GM12878 (cell line): ENCODE measurements at regions not wholly inside any gene's neighbourhood (a gene's known extent, or its start where the extent isn't known, plus 50 kb on each side); places are given as distances from the start of the nearest gene placed in this dataset.

Source experiments
- ATAC-seq: fragments of 200-7000 bp; cut with Tn5 transposase; 3 replicates; pipeline ENCODE4 v1.9.1; 2020; ENCODE audit warnings: mild to moderate bottlenecking, moderate library complexity
- BruUV-seq: library from RNA; stranded (reverse); fragments of 400-500 nt; replicated peaks from 2 replicates; lab custom pipeline; 2021; lab: Mats Ljungman, UMichigan
- CTCF ChIA-PET: fragments of 300-600 bp; sonication (Branson Sonifier 250); formaldehyde crosslinking; extraction: SDS; loops from one replicate; lab custom pipeline; 2021; ENCODE audit warnings: inconsistent platforms; lab: Yijun Ruan, JAX
- POLR2A ChIA-PET: fragments of 350-600 bp; formaldehyde crosslinking; extraction: SDS; loops from one replicate; lab custom pipeline; 2021; ENCODE audit warnings: inconsistent platforms; lab: Charles Lee
- RAD21 ChIA-PET: fragments of 300-600 bp; sonication (Branson Sonifier 250); formaldehyde crosslinking; loops from one replicate; lab custom pipeline; 2023; ENCODE audit warnings: antibody characterized with exemption; ENCODE audit not compliant: unreplicated experiment; lab: Charles Lee
- SMC1A ChIA-PET: fragments of 300-600 bp; sonication (Branson Sonifier 250); formaldehyde crosslinking; loops from one replicate; lab custom pipeline; 2023; ENCODE audit not compliant: unreplicated experiment, uncharacterized antibody; lab: Charles Lee
- DNase-seq: peaks from one replicate; pipeline ENCODE4 v3.0.0-alpha.2; 2011; ENCODE audit warnings: low read depth, low spot score
- FAIRE-seq: peaks from 3 replicates; lab custom pipeline; 2011; peaks lifted over from hg19 to GRCh38; lab: Jason Lieb, UNC
- H2AFZ ChIP-seq: 2 replicates; pipeline ENCODE4 v1.6.0; 2011; ENCODE audit warnings: low read depth, low read length, control low read depth; ENCODE audit not compliant: control insufficient read depth
- H3K27ac ChIP-seq: 2 replicates; pipeline ENCODE4 v1.5.1; 2011; ENCODE audit warnings: control low read depth; ENCODE audit not compliant: control insufficient read depth, insufficient read depth
- H3K27me3 ChIP-seq, 2 experiments: replicated peaks in 1 of 2; 2 replicates each; pipeline versions ENCODE4 v1.6.0 to v1.6.1; 2011; ENCODE audit warnings: low read length in 1 of 2; ENCODE audit not compliant: control insufficient read depth in 2 of 2, insufficient read depth in 2 of 2
- H3K36me3 ChIP-seq, 2 experiments: 2 replicates each; pipeline ENCODE4 v1.5.1; 2011; ENCODE audit warnings: low read length in 1 of 2; ENCODE audit not compliant: control insufficient read depth in 2 of 2, insufficient read depth in 2 of 2
- H3K4me1 ChIP-seq: 2 replicates; pipeline ENCODE4 v1.6.1; 2011; ENCODE audit warnings: mild to moderate bottlenecking, low read length, moderate library complexity, mixed read lengths; ENCODE audit not compliant: control insufficient read depth, insufficient read depth
- H3K4me2 ChIP-seq: 2 replicates; pipeline ENCODE4 v1.6.0; 2011; ENCODE audit warnings: control low read depth; ENCODE audit not compliant: control insufficient read depth, insufficient read depth
- H3K4me3 ChIP-seq: fragments of 200-600 bp; sonication (generic); 2 replicates; pipeline ENCODE4 v1.5.1; 2016
- H3K79me2 ChIP-seq: 2 replicates; pipeline ENCODE4 v1.6.0; 2011; ENCODE audit warnings: low read length; ENCODE audit not compliant: control insufficient read depth, insufficient read depth
- H3K9ac ChIP-seq: 2 replicates; pipeline ENCODE4 v1.8.0; 2011; ENCODE audit warnings: low read length, control low read depth, mixed read lengths; ENCODE audit not compliant: control insufficient read depth, insufficient read depth
- H3K9me3 ChIP-seq: replicated peaks from 3 replicates; pipeline ENCODE4 v1.5.1; 2011; ENCODE audit warnings: mild to moderate bottlenecking, low read length; ENCODE audit not compliant: control insufficient read depth, insufficient read depth
- H4K20me1 ChIP-seq: 2 replicates; pipeline ENCODE4 v1.6.0; 2011; ENCODE audit not compliant: control insufficient read depth, insufficient read depth
- BRCA1 ChIP-seq: IDR thresholded peaks from 2 replicates; pipeline ENCODE4 v1.6.1; 2011; ENCODE audit warnings: low read depth, low read length, improper control_type of control experiment
- CEBPZ ChIP-seq: fragments of 150-350 bp; IDR thresholded peaks from 2 replicates; pipeline ENCODE4 v1.6.1; 2016; ENCODE audit warnings: low read depth, low read length
- DPF2 ChIP-seq: fragments of 450-650 bp; IDR thresholded peaks from 2 replicates; pipeline ENCODE4 v1.6.1; 2017; ENCODE audit warnings: mild to moderate bottlenecking
- E2F4 ChIP-seq: IDR thresholded peaks from 2 replicates; pipeline ENCODE4 v1.6.1; 2012; ENCODE audit warnings: low read depth, low read length, improper control_type of control experiment
- ELK1 ChIP-seq: IDR thresholded peaks from 2 replicates; pipeline ENCODE4 v1.6.1; 2012; ENCODE audit warnings: low read depth, low read length, improper control_type of control experiment
- EP300 ChIP-seq, 2 experiments: fragments of 150-350 bp in 1 of 2; IDR thresholded peaks; 2 replicates each; pipeline ENCODE4 v1.6.1; 2011 to 2012; ENCODE audit warnings: low read depth in 2 of 2, low read length in 2 of 2, borderline replicate concordance in 1 of 2, improper control_type of control experiment in 1 of 2, inconsistent platforms in 1 of 2; ENCODE audit not compliant: control insufficient read depth in 1 of 2
- FOS ChIP-seq: IDR thresholded peaks from 3 replicates; pipeline ENCODE4 v1.6.1; 2011; ENCODE audit warnings: borderline replicate concordance; ENCODE audit not compliant: insufficient read length; ENCODE audit errors: extremely low read depth
- GATAD2B ChIP-seq: fragments of 450-650 bp; conservative IDR thresholded peaks from 2 replicates; pipeline ENCODE4 v1.6.1; 2017; ENCODE audit warnings: low read depth, mild to moderate bottlenecking, moderate library complexity
- KLF5 ChIP-seq: fragments of 450-650 bp; IDR thresholded peaks from 2 replicates; pipeline ENCODE4 v1.6.1; 2014; ENCODE audit warnings: mild to moderate bottlenecking; ENCODE audit not compliant: partially characterized antibody
- MAX ChIP-seq: IDR thresholded peaks from 2 replicates; pipeline ENCODE4 v1.6.1; 2012; ENCODE audit warnings: low read depth, low read length, improper control_type of control experiment
- NFIC ChIP-seq: IDR thresholded peaks from 2 replicates; pipeline ENCODE4 v1.6.1; 2012; ENCODE audit warnings: low read depth, mild to moderate bottlenecking, inconsistent platforms, low read length, moderate library complexity
- NFYB ChIP-seq: IDR thresholded peaks from 2 replicates; pipeline ENCODE4 v1.6.1; 2011; ENCODE audit warnings: low read depth, mild to moderate bottlenecking, low read length, improper control_type of control experiment, moderate library complexity; ENCODE audit not compliant: insufficient read depth
- NR2F1 ChIP-seq: fragments of 450-650 bp; conservative IDR thresholded peaks from 2 replicates; pipeline ENCODE4 v1.6.1; 2017; ENCODE audit warnings: mild to moderate bottlenecking
- PKNOX1 ChIP-seq: fragments of 450-650 bp; IDR thresholded peaks from 2 replicates; pipeline ENCODE4 v1.6.1; 2016; ENCODE audit warnings: mild to moderate bottlenecking
- TCF3 ChIP-seq: IDR thresholded peaks from 2 replicates; pipeline ENCODE4 v1.6.1; 2012; ENCODE audit warnings: low read depth, mild to moderate bottlenecking, low read length, borderline replicate concordance; ENCODE audit not compliant: insufficient read depth
- USF2 ChIP-seq: IDR thresholded peaks from 2 replicates; pipeline ENCODE4 v1.6.1; 2011; ENCODE audit warnings: low read depth, low read length, improper control_type of control experiment, borderline replicate concordance
- WGBS: methylation state at CpG from one replicate; pipeline ENCODE4 v1.1.6; 2016; ENCODE audit warnings: low lambda C conversion rate; ENCODE audit not compliant: insufficient replicate concordance, insufficient coverage; ENCODE audit errors: missing lambda C conversion rate; 5-methylcytosine and 5-hydroxymethylcytosine counted together
- in situ Hi-C: fragments of 300-500 bp; cut with MboI; formaldehyde crosslinking; loops from 9 replicates; pipeline ENCODE4 v1.14.3; 2018; ENCODE audit warnings: mixed read lengths
- intact Hi-C: fragments of 100-400 bp; cut with micrococcal nuclease; formaldehyde crosslinking; loops from one replicate; pipeline ENCODE4 v1.14.2; 2022; ENCODE audit not compliant: unreplicated experiment

- TF ChIP-seq PKNOX1 (no peak), E2F4 (no peak), NFYB (no peak), BRCA1 (no peak)
These were observed 288.1 kb upstream of the GPR149 start (continued) for GRCh38 chr3:154718053-154718452.

- no peak for FAIRE-seq
- ATAC-seq: no peak
These were observed 286.2 kb upstream of the GPR149 start for GRCh38 chr3:154716170-154716569.

More at GRCh38 chr3:154716170-154716569, 286.2 kb upstream of the GPR149 start:
- no peaks in the 10 kb centered on the region; a peak in 1 of 4 replicates for H3K27me3 ChIP-seq
- WGBS: 10% methylated on average over 3 of the region's 3 CpGs
- no peak overlapping the region for H3K4me3 ChIP-seq
- no peak overlapping the region for H3K9ac ChIP-seq
- no peaks in the 10 kb centered on the region for H4K20me1 ChIP-seq
- RAD21 ChIA-PET: no interaction called here
- CTCF ChIA-PET: no interaction called here
- H3K27ac ChIP-seq: no peak overlapping the region
- no peaks in the 10 kb centered on the region for H3K79me2 ChIP-seq
- H3K4me2 ChIP-seq: no peak overlapping the region
- H3K9me3 ChIP-seq: no peaks in the 10 kb centered on the region
- TF ChIP-seq ELK1 (no peak), NFIC (no peak), TCF3 (no peak), KLF5 (no peak), FOS (no peak), DPF2 (no peak), USF2 (no peak), GATAD2B (no peak), NR2F1 (no peak), EP300 (IDR thresholded peaks at IDR 0.05; ENCODE audit: borderline replicate concordance in 1 of 2, control insufficient read depth in 1 of 2, low read depth in 2 of 2, low read length in 2 of 2) (no peak), CEBPZ (no peak), MAX (no peak)
- no TSS peak for BruUV-seq
- intact Hi-C loops: no loop called here
- no peaks in the 10 kb centered on the region for H3K36me3 ChIP-seq
- SMC1A ChIA-PET: no interaction called here
- no peak overlapping the region for H2AFZ ChIP-seq
- in situ Hi-C loops: no loop called here
- no peak for DNase-seq
- POLR2A ChIA-PET: no interaction called here
- H3K4me1 ChIP-seq: no peaks in the 10 kb centered on the region
